ENCODE measurements at regions not wholly inside any gene's neighbourhood (a gene's known extent, or its start where the extent isn't known, plus 50 kb on each side); places are given as distances from the start of the nearest gene placed in this dataset.

DNA sequence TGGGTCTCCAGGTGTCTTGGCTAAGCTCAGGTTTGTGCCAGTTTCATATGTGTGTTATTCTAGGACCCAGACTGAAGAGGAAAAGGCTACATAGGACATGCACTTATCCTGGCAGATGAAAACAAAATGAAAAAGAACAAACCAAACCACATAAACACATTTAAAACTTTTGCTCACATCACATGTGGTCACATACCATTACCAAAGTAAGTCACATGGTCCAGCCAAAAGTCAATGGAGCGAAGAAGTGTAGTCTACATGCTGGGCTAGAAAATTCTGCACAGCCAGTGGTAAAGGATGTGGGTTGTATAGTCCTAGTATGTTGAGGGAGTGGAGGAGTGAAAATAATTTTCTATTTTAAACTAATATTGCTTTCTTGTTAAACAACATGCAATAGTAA is 437.5 kb downstream of the BTBD3 start:
- Histone ChIP-seq H3K4me2 (ENCODE audit: insufficient read depth in 1 of 2, low read depth in 2 of 2, low read length in 2 of 2) (no peak overlapping the region), H4K5ac (ENCODE audit: insufficient read length, low read depth, low read length) (no peak overlapping the region), H3K23ac (ENCODE audit: insufficient read length) (no peak overlapping the region), H3K9ac (replicated peaks in 1 of 4; ENCODE audit: extremely low read depth in 1 of 4, low read depth in 3 of 4, low read length in 3 of 4) (no peak overlapping the region), H3K36me3 (ENCODE audit: control insufficient read depth in 2 of 4, insufficient read depth in 4 of 4, low read length in 3 of 4) (no peaks in the 10 kb centered on the region), H2BK5ac (ENCODE audit: low read depth, low read length) (no peak overlapping the region), H3K27ac (ENCODE audit: low read depth, low read length) (no peak overlapping the region), H3K79me2 (ENCODE audit: control insufficient read depth in 1 of 2, insufficient read depth in 2 of 2, low read length in 2 of 2) (no peaks in the 10 kb centered on the region), H3K4me1 (replicated peaks in 1 of 4; ENCODE audit: control insufficient read depth in 3 of 4, insufficient read depth in 4 of 4, low read length in 3 of 4) (no peaks in the 10 kb centered on the region), H3K9me3 (ENCODE audit: insufficient read depth in 2 of 2, low read depth in 1 of 2, low read length in 1 of 2) (no peaks in the 10 kb centered on the region), H3K56ac (replicated peaks; ENCODE audit: insufficient read length, low read depth, low read length) (no peak overlapping the region), H3K4ac (replicated peaks; ENCODE audit: insufficient read length, low read depth, low read length) (no peak overlapping the region), H2AK5ac (ENCODE audit: low read depth, low read length) (no peak overlapping the region), H4K8ac (ENCODE audit: extremely low read depth, insufficient read depth, low read length) (no peak overlapping the region), H3K23me2 (ENCODE audit: low read depth, low read length) (no peaks in the 10 kb centered on the region), H3K79me1 (ENCODE audit: low read depth, low read length) (no peaks in the 10 kb centered on the region), H2BK120ac (replicated peaks; ENCODE audit: low read depth, low read length) (no peak overlapping the region), H3K18ac (ENCODE audit: extremely low read depth, low read length) (no peak overlapping the region), H3K4me3 (ENCODE audit: extremely low read depth in 1 of 4, insufficient read depth in 2 of 4, low read depth in 3 of 4, low read length in 4 of 4) (no peak overlapping the region), H2BK20ac (ENCODE audit: low read length) (no peak overlapping the region), H2BK15ac (ENCODE audit: low read length) (no peak overlapping the region), H4K20me1 (replicated peaks in 1 of 2; ENCODE audit: control insufficient read depth in 1 of 2, insufficient read depth in 2 of 2, low read length in 2 of 2) (no peaks in the 10 kb centered on the region), H4K91ac (replicated peaks; ENCODE audit: insufficient read length, low read length) (no peak overlapping the region), H2BK12ac (ENCODE audit: low read depth, low read length) (no peak overlapping the region), H2AFZ (ENCODE audit: low read length) (no peak overlapping the region), H3K14ac (ENCODE audit: insufficient read length) (no peak overlapping the region), H3K27me3 (replicated peaks in 1 of 4; ENCODE audit: control insufficient read depth in 3 of 4, extremely low read depth in 1 of 4, insufficient read depth in 3 of 4, low read length in 3 of 4) (no peaks in the 10 kb centered on the region)
- TF ChIP-seq YY1 (IDR thresholded peaks at IDR 0.05; ENCODE audit: low read depth, low read length) (no peak), TAF7 (optimal IDR thresholded peaks at IDR 0.05; ENCODE audit: borderline replicate concordance, low read depth, low read length) (no peak), CHD1 (IDR thresholded peaks at IDR 0.05; ENCODE audit: low read depth, low read length) (no peak)
- CTCF ChIA-PET (ENCODE audit: partially characterized antibody): interaction anchor here (1.2 kb wide), 1 partner anchor 342 kb away, joined by 3 read pairs; no protein-coding TSS in a partner anchor
- POLR2A ChIA-PET (ENCODE audit: partially characterized antibody): no interaction called here
- DNase-seq (ENCODE audit: low read depth in 1 of 2, low spot score in 2 of 2): no peak
- WGBS, 2 experiments (ENCODE audit: extremely low coverage in 1 of 2, insufficient coverage in 1 of 2, insufficient read length in 1 of 2, insufficient replicate concordance in 2 of 2, low coverage in 1 of 2, low lambda C conversion rate in 2 of 2, missing lambda C conversion rate in 1 of 2): 83% methylated on average over 1 of the region's 1 CpG; no CpG with 5 or more reads in 1 of the 2 experiments
- no peak for FAIRE-seq

Data from H1 (cell line).